Mucosa of descending colon (tissue), 3 donors: ENCODE measurements at regions not wholly inside any gene's neighbourhood (a gene's known extent, or its start where the extent isn't known, plus 50 kb on each side); places are given as distances from the start of the nearest gene placed in this dataset.

Experiments
- ATAC-seq: fragments of 200-7000 bp; cut with Tn5 transposase; one replicate; pipeline ENCODE4 v1.9.1; 2020; ENCODE audit warnings: mild to moderate bottlenecking, moderate library complexity
- DNase-seq, 3 donors: peaks; one replicate each; pipeline ENCODE4 v3.0.0-alpha.2; 2020
- H3K36me3 ChIP-seq: fragments of 200-600 bp; one replicate; pipeline ENCODE4 v1.8.0; 2021; ENCODE audit warnings: low read depth, mild to moderate bottlenecking
- H3K4me1 ChIP-seq: fragments of 200-600 bp; one replicate; pipeline ENCODE4 v1.8.0; 2021; ENCODE audit warnings: low read depth, mild to moderate bottlenecking
- H3K4me3 ChIP-seq: fragments of 200-600 bp; one replicate; pipeline ENCODE4 v1.8.0; 2021; ENCODE audit warnings: mild to moderate bottlenecking
- H3K9me3 ChIP-seq: fragments of 200-600 bp; one replicate; pipeline ENCODE4 v1.8.0; 2021; ENCODE audit warnings: mild to moderate bottlenecking
- CTCF ChIP-seq: fragments of 200-600 bp; IDR thresholded peaks from one replicate; pipeline ENCODE4 v1.8.0; 2022; ENCODE audit warnings: antibody characterized with exemption, mild to moderate bottlenecking
- intact Hi-C, 2 donors: fragments of 100-400 bp; cut with DNase I in 1 of 2; cut with micrococcal nuclease in 1 of 2; formaldehyde crosslinking; loops; one replicate each; pipeline versions ENCODE4 v1.11.0 to v1.11.1; 2022; cut with DNase I, micrococcal nuclease
- donor health status: DM: no; HTN: no; CAD: no; lungs with moderate emphysema.
- donor health status: DM: no; HTN: no; CAD: no.
- donor health status: DM: no; HTN: yes; CAD: no.

GRCh38 chr13:71033026-71033425 lies 834.0 kb downstream of the DACH1 start:
- Histone ChIP-seq H3K9me3 (no peaks in the 10 kb centered on the region), H3K4me1 (no peaks in the 10 kb centered on the region), H3K4me3 (no peak overlapping the region), H3K36me3 (no peaks in the 10 kb centered on the region)
- ATAC-seq (no peak), DNase-seq (no peak)
- no peak for TF ChIP-seq CTCF
- intact Hi-C loops: no loop called here

DNA sequence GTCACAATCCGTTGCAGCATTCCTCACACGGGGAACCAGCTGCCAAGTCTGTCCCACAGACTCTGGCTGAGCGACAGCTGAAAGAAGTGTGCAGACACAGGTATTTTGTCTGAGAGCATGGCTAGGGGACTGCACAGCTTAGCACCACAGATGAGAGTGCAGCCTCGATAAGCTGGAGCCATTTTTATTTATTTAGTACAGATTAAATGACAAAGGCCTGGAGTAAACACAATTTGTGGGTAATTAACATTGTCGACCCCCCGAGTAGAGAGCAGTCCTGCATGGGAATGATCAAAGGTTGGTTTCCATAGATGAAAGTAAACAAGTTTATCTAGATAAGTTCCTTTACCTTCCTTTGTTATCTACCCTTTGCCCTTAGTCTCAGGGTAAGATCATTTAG lies 836.2 kb downstream of the DACH1 start:
- intact Hi-C loops: no loop called here
- H3K36me3 ChIP-seq: no peaks in the 10 kb centered on the region
- no peak overlapping the region for H3K4me3 ChIP-seq
- TF ChIP-seq CTCF: no peak
- H3K4me1 ChIP-seq: no peaks in the 10 kb centered on the region
- no peaks in the 10 kb centered on the region for H3K9me3 ChIP-seq
- no peak for ATAC-seq
- no peak for DNase-seq

DNA sequence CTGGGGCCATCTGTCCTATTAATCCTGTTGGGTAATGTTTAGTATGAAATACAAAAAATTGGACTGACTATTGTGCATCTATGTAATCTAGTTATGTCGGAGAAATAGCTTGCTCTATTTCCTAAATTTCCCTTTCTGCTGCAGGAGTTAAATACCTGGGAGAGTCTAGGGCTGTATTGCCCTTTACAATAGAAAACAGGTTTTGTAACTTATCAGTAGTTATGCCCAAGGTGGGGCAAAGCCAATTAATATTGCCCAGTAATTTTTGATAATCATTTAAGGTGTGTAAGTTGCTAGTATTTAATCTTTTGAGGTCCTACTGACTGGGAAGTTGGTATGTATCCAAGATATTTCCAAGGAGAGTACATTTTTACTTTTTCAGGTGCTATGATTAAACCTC lies 838.1 kb downstream of the DACH1 start:
- no peaks in the 10 kb centered on the region for H3K36me3 ChIP-seq
- H3K4me3 ChIP-seq: no peak overlapping the region
- intact Hi-C loops: no loop called here
- ATAC-seq (no peak), DNase-seq (no peak)
- no peaks in the 10 kb centered on the region for H3K9me3 ChIP-seq
- no peaks in the 10 kb centered on the region for H3K4me1 ChIP-seq
- no peak for TF ChIP-seq CTCF

DNA sequence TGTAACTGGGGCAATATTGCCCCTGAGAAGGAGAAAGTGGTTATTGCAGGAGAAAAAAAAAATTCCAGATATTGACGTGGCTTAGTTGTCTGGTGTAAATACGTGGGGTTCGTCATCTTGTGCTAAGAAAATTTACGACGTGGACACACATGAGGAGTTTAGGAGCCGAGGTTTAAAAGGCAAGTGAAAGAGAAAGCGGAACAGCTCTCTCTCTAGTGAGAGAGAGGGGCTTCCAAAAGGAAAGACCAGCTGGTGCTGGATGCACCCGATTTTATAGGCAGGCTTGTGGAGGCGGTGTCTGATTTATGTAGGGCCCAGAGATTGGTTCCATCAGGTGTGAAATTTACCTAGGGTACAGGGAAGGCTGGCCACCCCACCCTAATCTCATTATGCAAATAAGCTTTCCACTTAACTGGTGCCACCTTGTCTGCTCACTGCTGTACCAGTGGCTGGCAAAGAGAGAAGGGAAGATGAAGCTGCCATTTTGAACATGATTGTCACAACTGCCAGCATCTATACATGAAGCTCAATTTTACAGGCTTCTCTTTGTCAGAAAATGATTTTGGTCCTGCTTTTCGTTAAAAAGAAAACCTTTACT lies 845.1 kb downstream of the DACH1 start:
- ATAC-seq: no peak
- TF ChIP-seq CTCF: no peak
- intact Hi-C loops: no loop called here

GRCh38 chr13:71018995-71019394 lies 848.0 kb downstream of the DACH1 start:
- Histone ChIP-seq H3K4me1 (no peaks in the 10 kb centered on the region), H3K4me3 (no peak overlapping the region), H3K9me3 (no peaks in the 10 kb centered on the region), H3K36me3 (no peaks in the 10 kb centered on the region)
- DNase-seq: no peak
- intact Hi-C loops: no loop called here
- no peak for ATAC-seq
- TF ChIP-seq CTCF: no peak

More for the DNA sequence above, 845.1 kb downstream of the DACH1 start:
- H3K4me3 ChIP-seq: no peak overlapping the region
- H3K9me3 ChIP-seq: no peaks in the 10 kb centered on the region
- no peaks in the 10 kb centered on the region for H3K36me3 ChIP-seq
- no peaks in the 10 kb centered on the region for H3K4me1 ChIP-seq
- DNase-seq: no peak

GRCh38 chr13:71018544-71018943 lies 848.5 kb downstream of the DACH1 start:
- no peak for TF ChIP-seq CTCF
- no peaks in the 10 kb centered on the region for H3K36me3 ChIP-seq
- DNase-seq (no peak), ATAC-seq (no peak)
- no peaks in the 10 kb centered on the region for H3K9me3 ChIP-seq
- no peaks in the 10 kb centered on the region for H3K4me1 ChIP-seq
- intact Hi-C loops: no loop called here
- no peak overlapping the region for H3K4me3 ChIP-seq
